GM12865 (cell line): ENCODE measurements at regions not wholly inside any gene's neighbourhood (a gene's known extent, or its start where the extent isn't known, plus 50 kb on each side); places are given as distances from the start of the nearest gene placed in this dataset.
"Not testable (repeated sequence)": the region's sequence is repeated elsewhere in the genome, so short reads cannot be mapped to it uniquely, and the experiment has no call there.

Experiments used
- DNase-seq: peaks from one replicate; pipeline ENCODE4 v3.0.0; 2010; ENCODE audit warnings: low read depth
- H3K4me3 ChIP-seq: 2 replicates; pipeline ENCODE4 v1.5.1; 2011; ENCODE audit warnings: mild to moderate bottlenecking, low read depth, low read length, control low read depth
- CTCF ChIP-seq: IDR thresholded peaks from 2 replicates; pipeline ENCODE4 v1.5.1; 2011; ENCODE audit warnings: low read length, control low read depth, low read depth, inconsistent platforms; ENCODE audit not compliant: insufficient read depth; ENCODE audit errors: missing control alignments

GRCh38 chr6:86042214-86042613 lies 399.5 kb upstream of the SYNCRIP start:
- no peak for TF ChIP-seq CTCF
- DNase-seq: no peak
- H3K4me3 ChIP-seq: no peak overlapping the region

GRCh38 chr6:86031713-86032112 lies 389.0 kb upstream of the SYNCRIP start:
- no peak overlapping the region for H3K4me3 ChIP-seq
- DNase-seq: no peak
- no peak for TF ChIP-seq CTCF

- no peak for DNase-seq
- no peak for TF ChIP-seq CTCF
These were observed 388.2 kb upstream of the SYNCRIP start for GRCh38 chr6:86030875-86031274.

GRCh38 chr6:86028776-86029175 lies 386.1 kb upstream of the SYNCRIP start:
- no peak for TF ChIP-seq CTCF
- DNase-seq: no peak
- no peak overlapping the region for H3K4me3 ChIP-seq

More at GRCh38 chr6:86030875-86031274, 388.2 kb upstream of the SYNCRIP start:
- no peak overlapping the region for H3K4me3 ChIP-seq

- H3K4me3 ChIP-seq, DNase-seq: not testable (repeated sequence)
These were observed 384.2 kb upstream of the SYNCRIP start for GRCh38 chr6:86026890-86027289.

- H3K4me3 ChIP-seq: no peak overlapping the region
- DNase-seq: peak; percentile 46
- no peak for TF ChIP-seq CTCF
These were observed 374.6 kb upstream of the SYNCRIP start for GRCh38 chr6:86017236-86017635.

GRCh38 chr6:86016567-86016966 lies 373.9 kb upstream of the SYNCRIP start:
- no peak overlapping the region for H3K4me3 ChIP-seq
- TF ChIP-seq CTCF: no peak
- DNase-seq: no peak
